ENCODE measurements at regions not wholly inside any gene's neighbourhood (a gene's known extent, or its start where the extent isn't known, plus 50 kb on each side); places are given as distances from the start of the nearest gene placed in this dataset.

DNA sequence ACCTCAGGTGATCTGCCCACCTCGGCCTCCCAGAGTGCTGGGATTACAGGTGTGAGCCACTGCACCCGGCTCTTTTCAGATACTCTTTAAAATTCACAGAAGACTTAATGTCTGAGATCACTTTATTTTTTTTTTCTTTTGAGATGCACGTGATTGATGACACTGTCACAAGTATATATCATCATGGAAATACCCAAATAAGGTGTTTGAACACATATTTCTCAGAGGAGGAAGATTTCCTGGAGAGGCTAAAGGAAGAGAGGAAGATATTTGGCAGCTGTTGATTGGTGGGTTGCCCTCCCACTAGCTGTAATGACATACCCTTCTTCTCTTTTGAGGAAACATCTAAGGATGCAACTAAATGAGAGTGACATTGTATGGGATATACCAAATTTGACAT lies 225.9 kb upstream of the CITED2 start:
- Histone ChIP-seq H3K27ac (ENCODE audit: low read depth in 1 of 2, low read length in 2 of 2) (no peak overlapping the region), H3K36me3 (ENCODE audit: control insufficient read depth in 1 of 2, insufficient read depth in 2 of 2, low read length in 1 of 2) (no peaks in the 10 kb centered on the region), H3K4me3 (ENCODE audit: low read length in 2 of 2) (no peak overlapping the region), H3K4me1 (ENCODE audit: control insufficient read depth in 1 of 2, insufficient read depth in 2 of 2, low read length in 2 of 2) (peaks cover 0 to 6% of the 10 kb centered on the region in 2 donors), H3K27me3 (ENCODE audit: control insufficient read depth in 1 of 2, insufficient read depth in 2 of 2, low read length in 1 of 2) (no peaks in the 10 kb centered on the region), H3K9me3 (ENCODE audit: control insufficient read depth, low read length) (no peaks in the 10 kb centered on the region)
- intact Hi-C loops (cut with DNase I) = no loop called here
- no peak for DNase-seq
- 93 to 96% methylated on average over 3 of the region's 3 CpGs for WGBS, 2 donors
- no peak for ATAC-seq (ENCODE audit: low FRiP score)

DNA sequence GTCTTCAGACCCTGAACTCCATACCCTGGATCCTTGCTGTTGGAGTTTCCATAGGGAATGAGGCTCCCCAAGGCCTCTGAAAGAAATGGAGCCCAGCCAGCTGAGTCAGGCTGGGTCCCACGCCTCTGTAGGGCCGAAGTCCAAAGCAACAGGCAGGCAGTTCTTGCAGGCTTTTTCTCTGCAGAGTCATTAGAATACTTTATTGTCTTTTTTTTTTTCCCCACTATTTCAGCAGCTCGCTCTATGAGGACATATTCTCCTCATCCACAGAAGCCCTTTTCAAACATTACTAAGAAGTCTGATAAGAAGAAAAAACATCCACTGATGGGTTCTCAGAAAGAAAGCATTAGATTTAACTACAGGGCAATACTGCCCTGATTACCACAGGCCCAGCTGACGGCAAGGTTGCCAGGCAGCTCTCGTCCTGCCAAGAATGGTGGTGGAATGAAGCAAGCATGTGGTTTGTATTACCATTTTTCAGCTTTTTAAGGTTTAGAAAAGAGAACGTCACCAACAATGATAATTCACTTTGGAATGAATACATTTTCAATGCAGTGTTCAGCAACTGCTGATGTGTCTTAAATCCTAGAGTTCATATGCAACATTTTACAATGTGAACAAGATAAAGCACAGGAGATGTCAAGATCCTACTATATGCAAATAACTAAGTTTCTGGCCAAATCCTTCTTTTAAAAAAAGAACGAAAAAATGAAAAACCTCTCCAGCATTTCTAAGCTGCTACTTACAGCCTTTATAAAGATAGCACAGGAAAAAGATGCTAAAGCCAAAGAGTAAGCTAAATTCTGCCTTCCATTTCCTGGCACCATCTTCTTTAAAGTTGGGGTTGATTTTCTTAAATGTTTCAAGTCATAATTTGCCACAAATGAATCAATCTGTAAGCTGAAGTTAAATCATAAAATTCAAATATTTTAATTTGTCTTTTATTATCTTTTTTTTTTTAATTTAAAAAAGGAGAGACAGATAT lies 223.6 kb upstream of the CITED2 start:
- Histone ChIP-seq H3K4me3 (ENCODE audit: low read length in 2 of 2) (no peak overlapping the region), H3K4me1 (ENCODE audit: control insufficient read depth in 1 of 2, insufficient read depth in 2 of 2, low read length in 2 of 2) (peaks cover 0 to 8% of the 10 kb centered on the region in 2 donors), H3K27me3 (ENCODE audit: control insufficient read depth in 1 of 2, insufficient read depth in 2 of 2, low read length in 1 of 2) (no peaks in the 10 kb centered on the region), H3K27ac (ENCODE audit: low read depth in 1 of 2, low read length in 2 of 2) (peak overlapping the region; percentile 61 to 96), H3K36me3 (ENCODE audit: control insufficient read depth in 1 of 2, insufficient read depth in 2 of 2, low read length in 1 of 2) (no peaks in the 10 kb centered on the region), H3K9me3 (ENCODE audit: control insufficient read depth, low read length) (no peaks in the 10 kb centered on the region)
- whole genome bisulfite sequencing, 2 donors = 4 to 5% methylated on average over 7 of the region's 7 CpGs
- intact Hi-C loops (cut with DNase I) = loop anchor here (5.0 kb wide), 2 partner anchors 226 to 474 kb away; partner anchors contain the start of gene CITED2 (in 2 of the 2)
- DNase-seq = peak; percentile 88 to 94
- peak; percentile 89 for ATAC-seq (ENCODE audit: low FRiP score)

DNA sequence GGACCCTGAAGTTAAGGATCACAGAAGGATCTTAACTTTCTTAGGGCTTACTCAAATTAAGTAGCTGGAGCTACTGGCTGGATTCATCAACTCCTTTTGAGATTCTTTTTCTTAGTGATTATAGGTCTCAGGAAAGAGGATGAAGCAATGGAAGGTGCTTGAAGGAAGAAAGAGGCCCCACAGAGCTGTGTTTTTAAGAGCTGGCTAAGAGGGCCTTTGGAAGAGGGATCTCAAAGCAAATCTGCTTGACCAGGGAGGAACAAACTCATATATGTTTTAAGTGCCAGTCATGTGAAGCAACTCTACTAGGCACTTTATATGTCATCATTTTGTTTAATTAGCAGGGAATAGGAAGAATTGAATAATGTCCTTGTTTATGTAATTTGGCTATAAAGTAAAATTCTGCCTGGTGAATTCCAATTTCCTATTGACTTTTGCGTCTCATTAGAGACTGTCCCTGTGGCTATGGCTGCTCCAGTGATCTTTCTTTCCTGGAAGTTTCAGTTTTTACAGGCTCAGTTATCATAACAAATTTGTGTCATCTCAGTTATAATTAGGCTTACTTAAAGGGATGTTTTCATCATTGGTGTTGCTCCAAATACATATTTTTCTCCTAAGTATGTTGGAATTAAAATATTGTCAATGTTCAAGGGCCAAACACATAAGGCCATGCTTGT lies 222.8 kb upstream of the CITED2 start:
- Histone ChIP-seq H3K4me3 (ENCODE audit: low read length in 2 of 2) (no peak overlapping the region), H3K27me3 (ENCODE audit: control insufficient read depth in 1 of 2, insufficient read depth in 2 of 2, low read length in 1 of 2) (no peaks in the 10 kb centered on the region), H3K4me1 (ENCODE audit: control insufficient read depth in 1 of 2, insufficient read depth in 2 of 2, low read length in 2 of 2) (peaks cover 0 to 8% of the 10 kb centered on the region in 2 donors), H3K27ac (ENCODE audit: low read depth in 1 of 2, low read length in 2 of 2) (peak overlapping the region; percentile 61 to 96), H3K36me3 (ENCODE audit: control insufficient read depth in 1 of 2, insufficient read depth in 2 of 2, low read length in 1 of 2) (no peaks in the 10 kb centered on the region), H3K9me3 (ENCODE audit: control insufficient read depth, low read length) (no peaks in the 10 kb centered on the region)
- WGBS, 2 donors = 31 to 68% methylated on average over 1 of the region's 1 CpG
- ATAC-seq (ENCODE audit: low FRiP score) (peak; percentile 51), DNase-seq (no peak)
- intact Hi-C loops (cut with DNase I) = loop anchor here (5.0 kb wide), 2 partner anchors 225 to 475 kb away; partner anchors contain the start of gene CITED2 (in 2 of the 2)

DNA sequence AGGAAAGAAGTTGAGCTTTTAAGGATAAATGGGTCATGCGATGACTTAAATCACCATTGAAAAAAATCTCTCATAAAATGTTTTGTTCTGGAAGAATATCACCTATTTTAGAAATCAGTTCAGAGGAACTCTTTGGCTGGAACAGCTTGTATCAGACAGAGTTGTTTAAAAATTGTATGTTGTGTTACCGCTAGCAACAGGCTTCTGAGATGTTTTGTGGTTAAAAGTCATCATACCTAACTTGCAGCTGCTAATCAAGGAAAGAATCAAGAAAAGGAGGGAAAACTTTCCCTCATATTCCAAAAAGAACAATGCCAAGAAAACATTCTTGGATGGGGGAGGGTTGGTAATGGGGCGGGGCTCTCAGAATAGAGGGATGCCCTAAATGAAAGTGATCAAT lies 220.7 kb upstream of the CITED2 start:
- DNase-seq (no peak), ATAC-seq (ENCODE audit: low FRiP score) (no peak)
- WGBS, 2 donors = 64 to 77% methylated on average over 3 of the region's 3 CpGs
- Histone ChIP-seq H3K4me3 (ENCODE audit: low read length in 2 of 2) (no peak overlapping the region), H3K4me1 (ENCODE audit: control insufficient read depth in 1 of 2, insufficient read depth in 2 of 2, low read length in 2 of 2) (peaks cover 0 to 8% of the 10 kb centered on the region in 2 donors), H3K36me3 (ENCODE audit: control insufficient read depth in 1 of 2, insufficient read depth in 2 of 2, low read length in 1 of 2) (no peaks in the 10 kb centered on the region), H3K27me3 (ENCODE audit: control insufficient read depth in 1 of 2, insufficient read depth in 2 of 2, low read length in 1 of 2) (no peaks in the 10 kb centered on the region), H3K9me3 (ENCODE audit: control insufficient read depth, low read length) (no peaks in the 10 kb centered on the region), H3K27ac (ENCODE audit: low read depth in 1 of 2, low read length in 2 of 2) (peak overlapping the region in 1 of 2 donors; percentile 18)
- intact Hi-C loops (cut with DNase I) = loop anchor here (5.0 kb wide), 2 partner anchors 223 to 477 kb away; partner anchors contain the start of gene CITED2 (in 2 of the 2)

DNA sequence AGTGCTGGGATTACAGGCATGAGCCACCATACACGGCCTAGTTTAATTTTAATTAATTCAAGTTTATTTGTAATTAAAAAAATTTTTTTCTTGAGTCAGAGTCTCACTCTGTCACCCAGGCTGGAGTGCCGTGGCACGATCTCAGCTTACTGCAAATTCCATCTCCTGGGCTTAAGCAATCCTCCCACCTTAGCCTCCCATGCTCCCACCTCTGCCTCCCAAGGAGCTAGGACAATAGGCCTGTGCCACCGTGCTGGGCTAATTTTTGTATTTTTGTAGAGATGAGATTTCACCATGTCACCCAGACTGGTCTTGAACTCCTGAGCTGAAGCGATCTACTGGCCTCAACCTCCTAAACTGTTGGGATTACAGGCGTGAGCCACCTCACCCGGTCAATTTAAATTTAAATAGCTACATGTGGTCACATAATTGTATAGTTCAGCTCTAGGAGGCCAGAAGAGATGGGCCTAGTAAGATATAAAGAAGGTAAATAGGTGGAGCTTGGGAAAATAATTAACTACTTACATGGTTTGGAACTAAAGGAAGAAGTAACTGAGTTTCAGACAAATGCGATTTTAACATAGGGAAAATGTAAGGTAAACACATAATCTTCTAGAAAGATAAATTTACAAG lies 220.0 kb upstream of the CITED2 start:
- DNase-seq = no peak
- H3K27ac ChIP-seq (ENCODE audit: low read depth in 1 of 2, low read length in 2 of 2) = no peak overlapping the region
- H3K27me3 ChIP-seq (ENCODE audit: control insufficient read depth in 1 of 2, insufficient read depth in 2 of 2, low read length in 1 of 2) = no peaks in the 10 kb centered on the region
- H3K9me3 ChIP-seq (ENCODE audit: control insufficient read depth, low read length) = no peaks in the 10 kb centered on the region
- ATAC-seq (ENCODE audit: low FRiP score) = no peak
- H3K4me1 ChIP-seq (ENCODE audit: control insufficient read depth in 1 of 2, insufficient read depth in 2 of 2, low read length in 2 of 2) = peaks cover 0 to 8% of the 10 kb centered on the region in 2 donors
- intact Hi-C loops (cut with DNase I) = no loop called here
- no peaks in the 10 kb centered on the region for H3K36me3 ChIP-seq (ENCODE audit: control insufficient read depth in 1 of 2, insufficient read depth in 2 of 2, low read length in 1 of 2)
- H3K4me3 ChIP-seq (ENCODE audit: low read length in 2 of 2) = no peak overlapping the region
- WGBS, 2 donors = 94 to 98% methylated on average over 8 of the region's 8 CpGs

DNA sequence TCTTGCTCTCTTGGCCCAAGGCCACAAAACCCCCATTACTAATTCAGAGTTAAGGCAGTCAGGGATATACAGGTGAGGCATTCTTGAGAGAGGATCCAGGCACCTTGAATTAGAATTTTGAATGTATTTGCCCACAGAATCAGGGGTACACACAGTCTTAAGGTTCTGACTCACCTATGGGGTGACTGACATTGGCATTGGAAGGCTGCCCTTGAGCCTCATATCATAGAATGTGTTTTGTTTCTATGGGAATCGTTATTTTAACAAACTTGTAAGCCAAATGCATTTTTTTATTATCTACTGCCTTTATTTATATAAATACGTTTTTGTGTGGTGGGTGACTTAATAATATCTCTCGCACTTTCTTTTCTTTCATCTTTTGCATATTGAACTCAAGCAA lies 218.6 kb upstream of the CITED2 start:
- no peaks in the 10 kb centered on the region for H3K36me3 ChIP-seq (ENCODE audit: control insufficient read depth in 1 of 2, insufficient read depth in 2 of 2, low read length in 1 of 2)
- intact Hi-C loops (cut with DNase I) = no loop called here
- H3K9me3 ChIP-seq (ENCODE audit: control insufficient read depth, low read length) = no peaks in the 10 kb centered on the region
- peaks cover 0 to 10% of the 10 kb centered on the region in 2 donors for H3K4me1 ChIP-seq (ENCODE audit: control insufficient read depth in 1 of 2, insufficient read depth in 2 of 2, low read length in 2 of 2)
- H3K27me3 ChIP-seq (ENCODE audit: control insufficient read depth in 1 of 2, insufficient read depth in 2 of 2, low read length in 1 of 2) = no peaks in the 10 kb centered on the region
- WGBS, 2 donors = 58 to 62% methylated on average over 3 of the region's 3 CpGs
- H3K27ac ChIP-seq (ENCODE audit: low read depth in 1 of 2, low read length in 2 of 2) = peak overlapping the region in 1 of 2 donors; percentile 54
- no peak for DNase-seq
- no peak overlapping the region for H3K4me3 ChIP-seq (ENCODE audit: low read length in 2 of 2)
- ATAC-seq (ENCODE audit: low FRiP score) = no peak

DNA sequence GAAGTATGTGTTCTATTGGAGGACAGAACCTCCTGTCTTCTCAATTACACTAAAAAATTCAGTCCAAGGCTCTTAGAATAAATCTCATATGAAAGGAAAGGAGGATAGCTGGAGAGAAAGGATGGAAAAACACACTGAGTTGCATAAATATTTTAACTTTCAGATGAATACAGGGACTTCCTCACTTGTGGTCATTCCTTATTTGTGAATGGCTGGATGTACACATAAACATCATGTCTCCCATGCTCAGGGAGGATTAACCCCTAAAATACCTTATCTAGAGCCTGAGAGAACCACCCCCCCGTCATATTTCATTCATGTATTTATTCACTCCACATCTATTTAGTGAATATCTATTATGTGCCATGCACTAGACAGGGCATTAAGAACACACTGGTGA lies 217.6 kb upstream of the CITED2 start:
- H3K27ac ChIP-seq (ENCODE audit: low read depth in 1 of 2, low read length in 2 of 2) = no peak overlapping the region
- H3K27me3 ChIP-seq (ENCODE audit: control insufficient read depth in 1 of 2, insufficient read depth in 2 of 2, low read length in 1 of 2) = no peaks in the 10 kb centered on the region
- no peaks in the 10 kb centered on the region for H3K36me3 ChIP-seq (ENCODE audit: control insufficient read depth in 1 of 2, insufficient read depth in 2 of 2, low read length in 1 of 2)
- no peak overlapping the region for H3K4me3 ChIP-seq (ENCODE audit: low read length in 2 of 2)
- ATAC-seq (ENCODE audit: low FRiP score) (no peak), DNase-seq (no peak)
- intact Hi-C loops (cut with DNase I) = no loop called here
- WGBS, 2 donors = 85 to 94% methylated on average over 1 of the region's 1 CpG
- H3K9me3 ChIP-seq (ENCODE audit: control insufficient read depth, low read length) = no peaks in the 10 kb centered on the region
- H3K4me1 ChIP-seq (ENCODE audit: control insufficient read depth in 1 of 2, insufficient read depth in 2 of 2, low read length in 2 of 2) = peaks cover 0 to 7% of the 10 kb centered on the region in 2 donors

DNA sequence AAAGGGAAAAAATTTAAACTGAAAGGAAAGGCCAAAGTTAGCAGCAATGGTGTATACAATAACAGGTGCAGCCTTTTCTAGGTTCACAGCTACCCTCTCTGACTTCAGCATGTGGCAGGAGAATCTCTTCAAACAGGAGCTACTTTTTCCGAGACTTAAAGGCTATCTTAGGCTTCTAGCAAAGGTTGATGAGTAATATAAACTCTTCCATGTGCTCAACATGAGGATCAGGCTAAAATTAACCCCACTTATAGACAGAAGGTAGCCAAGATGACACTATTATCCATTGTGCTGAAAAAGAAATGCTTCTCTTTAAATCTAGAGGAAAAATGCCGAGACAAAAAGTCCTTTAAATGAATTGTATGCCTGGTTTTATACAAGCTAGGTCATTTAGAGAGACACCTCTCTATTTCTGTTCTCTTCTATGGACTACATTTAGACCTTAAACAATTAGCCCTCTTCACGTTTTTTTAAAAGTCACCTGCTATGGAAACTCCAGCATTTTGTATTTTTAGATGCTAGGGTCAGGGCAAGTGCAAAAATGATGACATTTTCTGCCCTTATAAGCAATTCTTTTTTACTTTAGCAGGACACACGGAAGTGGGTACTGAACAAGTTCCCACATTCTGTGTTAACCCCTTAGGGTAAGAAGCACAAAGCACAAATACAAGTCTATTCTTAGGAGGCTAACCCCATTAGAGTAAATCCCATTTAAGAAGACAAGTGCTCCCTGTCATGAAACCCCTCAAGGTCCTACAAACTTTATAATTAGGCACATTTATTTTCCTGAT lies 216.8 kb upstream of the CITED2 start:
- H3K27ac ChIP-seq (ENCODE audit: low read depth in 1 of 2, low read length in 2 of 2) = peak overlapping the region in 1 of 2 donors; percentile 57
- no peak for ATAC-seq (ENCODE audit: low FRiP score)
- H3K27me3 ChIP-seq (ENCODE audit: control insufficient read depth in 1 of 2, insufficient read depth in 2 of 2, low read length in 1 of 2) = no peaks in the 10 kb centered on the region
- H3K4me3 ChIP-seq (ENCODE audit: low read length in 2 of 2) = no peak overlapping the region
- 31 to 32% methylated on average over 4 of the region's 4 CpGs for WGBS, 2 donors
- no peaks in the 10 kb centered on the region for H3K9me3 ChIP-seq (ENCODE audit: control insufficient read depth, low read length)
- H3K36me3 ChIP-seq (ENCODE audit: control insufficient read depth in 1 of 2, insufficient read depth in 2 of 2, low read length in 1 of 2) = no peaks in the 10 kb centered on the region
- H3K4me1 ChIP-seq (ENCODE audit: control insufficient read depth in 1 of 2, insufficient read depth in 2 of 2, low read length in 2 of 2) = peaks cover 0 to 7% of the 10 kb centered on the region in 2 donors
- intact Hi-C loops (cut with DNase I) = no loop called here
- DNase-seq = no peak
